WTC11 (cell line): ENCODE measurements at regions not wholly inside any gene's neighbourhood (a gene's known extent, or its start where the extent isn't known, plus 50 kb on each side); places are given as distances from the start of the nearest gene placed in this dataset.

ENCODE experiments used
- ATAC-seq: fragments of 200-7000 bp; cut with Tn5 transposase; 2 replicates; pipeline ENCODE4 v1.10.0; 2021; ENCODE audit warnings: mild to moderate bottlenecking, moderate library complexity
- CTCF ChIA-PET: fragments of 300-600 bp; sonication (Branson Sonifier 250); formaldehyde crosslinking; loops from one replicate; lab custom pipeline; 2021; ENCODE audit warnings: antibody characterized with exemption; lab: Charles Lee
- POLR2A ChIA-PET: fragments of 350-600 bp; sonication (Branson Sonifier 250); formaldehyde crosslinking; loops from one replicate; lab custom pipeline; 2021; ENCODE audit warnings: antibody characterized with exemption; lab: Charles Lee
- DNase-seq: peaks from one replicate; pipeline ENCODE4 v3.0.0; 2021; ENCODE audit warnings: low spot score
- H3K27ac Mint-ChIP-seq: 2 replicates; pipeline ENCODE4 v1.8.0; 2021; ENCODE audit warnings: mixed read lengths
- H3K27me3 Mint-ChIP-seq: 2 replicates; pipeline ENCODE4 v1.8.0; 2021; ENCODE audit warnings: low read depth, mild to moderate bottlenecking, moderate library complexity, mixed read lengths
- H3K36me3 Mint-ChIP-seq: 2 replicates; pipeline ENCODE4 v1.8.0; 2021; ENCODE audit warnings: mixed read lengths
- H3K4me1 Mint-ChIP-seq: 2 replicates; pipeline ENCODE4 v1.8.0; 2022; ENCODE audit warnings: mixed read lengths
- H3K4me3 Mint-ChIP-seq: 2 replicates; pipeline ENCODE4 v1.8.0; 2021; ENCODE audit warnings: mild to moderate bottlenecking, moderate library complexity, mixed read lengths
- H3K9me3 Mint-ChIP-seq: 2 replicates; pipeline ENCODE4 v1.8.0; 2021; ENCODE audit warnings: mixed read lengths
- ARID4B ChIP-seq: sonication (generic); formaldehyde crosslinking; IDR thresholded peaks from 2 replicates; pipeline ENCODE4 v1.8.0; 2023; ENCODE audit warnings: missing genetic modification reagents, mild to moderate bottlenecking, borderline replicate concordance
- ATF1 ChIP-seq: sonication (generic); formaldehyde crosslinking; IDR thresholded peaks from 2 replicates; pipeline ENCODE4 v1.8.1; 2023; ENCODE audit warnings: mild to moderate bottlenecking, moderate library complexity, missing genetic modification reagents
- ATF2 ChIP-seq: sonication (generic); formaldehyde crosslinking; IDR thresholded peaks from 2 replicates; pipeline ENCODE4 v1.8.1; 2022; ENCODE audit warnings: low read depth, missing genetic modification reagents, borderline replicate concordance
- ATF6 ChIP-seq: sonication (generic); formaldehyde crosslinking; IDR thresholded peaks from 2 replicates; pipeline ENCODE4 v1.8.1; 2023; ENCODE audit warnings: mild to moderate bottlenecking, missing genetic modification reagents
- CDX4 ChIP-seq: fragments of 250-450 bp; sonication (Bioruptor Pico); IDR thresholded peaks from 2 replicates; pipeline ENCODE4 v1.9.0; 2021; ENCODE audit warnings: moderate library complexity, mild to moderate bottlenecking, inconsistent platforms, borderline replicate concordance
- CREB1 ChIP-seq: sonication (generic); formaldehyde crosslinking; IDR thresholded peaks from 2 replicates; pipeline ENCODE4 v1.8.0; 2023; ENCODE audit warnings: mild to moderate bottlenecking, missing genetic modification reagents
- ELF4 ChIP-seq: sonication (generic); formaldehyde crosslinking; IDR thresholded peaks from 2 replicates; pipeline ENCODE4 v1.8.1; 2022; ENCODE audit warnings: low read depth, mild to moderate bottlenecking, moderate library complexity, missing genetic modification reagents
- FOXK1 ChIP-seq: sonication (generic); formaldehyde crosslinking; IDR thresholded peaks from 2 replicates; pipeline ENCODE4 v1.8.0; 2022; ENCODE audit warnings: mild to moderate bottlenecking, moderate library complexity, missing genetic modification reagents
- FOXP1 ChIP-seq: sonication (generic); formaldehyde crosslinking; IDR thresholded peaks from 2 replicates; pipeline ENCODE4 v1.8.0; 2022; ENCODE audit warnings: missing genetic modification reagents, mild to moderate bottlenecking, moderate library complexity, borderline replicate concordance
- GTF2I ChIP-seq: fragments of 250-450 bp; sonication (Bioruptor Pico); conservative IDR thresholded peaks from 2 replicates; pipeline ENCODE4 v1.4.0; 2021; ENCODE audit warnings: mild to moderate bottlenecking
- HMGA2 ChIP-seq: fragments of 250-450 bp; sonication (Bioruptor Pico); IDR thresholded peaks from 2 replicates; pipeline ENCODE4 v1.4.0; 2021; ENCODE audit warnings: mild to moderate bottlenecking, moderate library complexity
- NFE2L1 ChIP-seq: sonication (generic); formaldehyde crosslinking; IDR thresholded peaks from 2 replicates; pipeline ENCODE4 v1.8.1; 2023; ENCODE audit warnings: missing genetic modification reagents
- NFYB ChIP-seq: sonication (generic); formaldehyde crosslinking; conservative IDR thresholded peaks from 2 replicates; pipeline ENCODE4 v1.8.0; 2022; ENCODE audit warnings: low read depth, missing genetic modification reagents
- NR3C1 ChIP-seq: sonication (generic); formaldehyde crosslinking; conservative IDR thresholded peaks from 2 replicates; pipeline ENCODE4 v1.8.1; 2023; ENCODE audit warnings: low read depth, mild to moderate bottlenecking, missing genetic modification reagents
- SMAD3 ChIP-seq: sonication (generic); formaldehyde crosslinking; IDR thresholded peaks from 2 replicates; pipeline ENCODE4 v1.8.0; 2022; ENCODE audit warnings: missing genetic modification reagents, mild to moderate bottlenecking, borderline replicate concordance
- TEAD4 ChIP-seq: sonication (generic); formaldehyde crosslinking; IDR thresholded peaks from 2 replicates; pipeline ENCODE4 v1.8.0; 2022; ENCODE audit warnings: mild to moderate bottlenecking, missing genetic modification reagents
- TP53 ChIP-seq: sonication (generic); formaldehyde crosslinking; IDR thresholded peaks from 2 replicates; pipeline ENCODE4 v1.8.1; 2023; ENCODE audit warnings: mild to moderate bottlenecking, missing genetic modification reagents
- USF1 ChIP-seq: sonication (generic); formaldehyde crosslinking; IDR thresholded peaks from 2 replicates; pipeline ENCODE4 v1.8.0; 2022; ENCODE audit warnings: mild to moderate bottlenecking, missing genetic modification reagents
- ZBTB43 ChIP-seq: sonication (generic); formaldehyde crosslinking; IDR thresholded peaks from 2 replicates; pipeline ENCODE4 v1.8.1; 2023; ENCODE audit warnings: mild to moderate bottlenecking, missing genetic modification reagents
- ZNF138 ChIP-seq: sonication (generic); formaldehyde crosslinking; conservative IDR thresholded peaks from 2 replicates; pipeline ENCODE4 v1.8.1; 2022; ENCODE audit warnings: mild to moderate bottlenecking, moderate library complexity, missing genetic modification reagents
- ZNF232 ChIP-seq: sonication (generic); formaldehyde crosslinking; IDR thresholded peaks from 2 replicates; pipeline ENCODE4 v1.8.0; 2022; ENCODE audit warnings: mild to moderate bottlenecking, missing genetic modification reagents
- ZNF263 ChIP-seq: sonication (generic); formaldehyde crosslinking; IDR thresholded peaks from 2 replicates; pipeline ENCODE4 v1.8.1; 2022; ENCODE audit warnings: low read depth, mild to moderate bottlenecking, moderate library complexity, missing genetic modification reagents
- ZNF396 ChIP-seq: fragments of 250-450 bp; sonication (Bioruptor Pico); IDR thresholded peaks from 2 replicates; pipeline ENCODE4 v1.8.0; 2021; ENCODE audit warnings: mild to moderate bottlenecking, moderate library complexity, borderline replicate concordance
- ZNF416 ChIP-seq: fragments of 250-450 bp; sonication (Bioruptor Pico); IDR thresholded peaks from 2 replicates; pipeline ENCODE4 v1.9.0; 2021; ENCODE audit warnings: mild to moderate bottlenecking, inconsistent platforms

- DNase-seq = no peak
- ChIA-PET POLR2A (no interaction called here), CTCF (no interaction called here)
- Mint-ChIP-seq H3K36me3 (peaks cover 4% of the 10 kb centered on the region; the same call in 1 of the 2 replicates), H3K9me3 (peaks cover 19% of the 10 kb centered on the region), H3K4me3 (no peak overlapping the region), H3K27ac (no peak overlapping the region; the same call in 1 of the 2 replicates), H3K27me3 (no peaks in the 10 kb centered on the region; the same call in 1 of the 2 replicates), H3K4me1 (peaks cover 18% of the 10 kb centered on the region)
- TF ChIP-seq CREB1 (CRISPR knock-in tag) (no peak), ATF1 (CRISPR knock-in tag) (no peak), ELF4 (CRISPR knock-in tag) (no peak), SMAD3 (no peak), NFYB (CRISPR knock-in tag) (no peak), ZNF263 (CRISPR knock-in tag) (no peak), ATF6 (CRISPR knock-in tag) (no peak), TP53 (CRISPR knock-in tag) (no peak), ZNF416 (CRISPR knock-in tag) (no peak), ATF2 (CRISPR knock-in tag) (no peak)
- ATAC-seq = no peak
These were observed 1459.2 kb upstream of the SLC10A2 start for GRCh38 chr13:104525467-104525866.

- Mint-ChIP-seq H3K27ac (no peak overlapping the region), H3K4me1 (no peaks in the 10 kb centered on the region), H3K9me3 (peaks cover 19% of the 10 kb centered on the region), H3K36me3 (peaks cover 4% of the 10 kb centered on the region; the same call in 1 of the 2 replicates), H3K4me3 (no peak overlapping the region), H3K27me3 (no peaks in the 10 kb centered on the region; the same call in 1 of the 2 replicates)
- CTCF ChIA-PET = no interaction called here
- DNase-seq = no peak
- POLR2A ChIA-PET = interaction anchor here (0.7 kb wide), 1 partner anchor 12 kb away, joined by 3 read pairs; no protein-coding TSS in a partner anchor
- no peak for ATAC-seq
- no peak for TF ChIP-seq ZNF396
- no peak for TF ChIP-seq USF1 (CRISPR knock-in tag)
- TF ChIP-seq ARID4B (CRISPR knock-in tag) = no peak
- TF ChIP-seq SMAD3 = no peak
- TF ChIP-seq FOXP1 (CRISPR knock-in tag) = no peak
- no peak for TF ChIP-seq CDX4 (CRISPR knock-in tag)
- no peak for TF ChIP-seq HMGA2 (CRISPR knock-in tag)
- no peak for TF ChIP-seq NFE2L1
- TF ChIP-seq ZBTB43 = no peak
- no peak for TF ChIP-seq TEAD4 (CRISPR knock-in tag)
- no peak for TF ChIP-seq ZNF138
- no peak for TF ChIP-seq GTF2I (CRISPR knock-in tag)
- TF ChIP-seq FOXK1 (CRISPR knock-in tag) = no peak
- TF ChIP-seq ZNF232 = no peak
- no peak for TF ChIP-seq NR3C1 (CRISPR knock-in tag)
These were observed 1456.2 kb upstream of the SLC10A2 start for GRCh38 chr13:104522235-104523072.
